SU-DHL-6 (cell line): ENCODE measurements at regions not wholly inside any gene's neighbourhood (a gene's known extent, or its start where the extent isn't known, plus 50 kb on each side); places are given as distances from the start of the nearest gene placed in this dataset.

Source experiments
- EZH2phosphoT487 ChIP-seq: fragments of 200-600 bp; sonication (generic), shearing (Covaris generic); conservative IDR thresholded peaks from 2 replicates; pipeline ENCODE4 v1.6.1; 2018; ENCODE audit warnings: mild to moderate bottlenecking, antibody characterized with exemption, low read length, moderate library complexity, mixed read lengths
- TF ChIP-seq, protein P1 (sequence below): fragments of 200-600 bp; sonication (generic); IDR thresholded peaks from one replicate; pipeline ENCODE4 v1.5.1; 2017; ENCODE audit warnings: antibody characterized with exemption, mild to moderate bottlenecking, low read length, moderate library complexity; ENCODE audit not compliant: insufficient read depth, poor library complexity, severe bottlenecking

GRCh38 chr10:78255214-78255613 is 221.6 kb downstream of the RPS24 start:
- TF ChIP-seq, protein P1, sequence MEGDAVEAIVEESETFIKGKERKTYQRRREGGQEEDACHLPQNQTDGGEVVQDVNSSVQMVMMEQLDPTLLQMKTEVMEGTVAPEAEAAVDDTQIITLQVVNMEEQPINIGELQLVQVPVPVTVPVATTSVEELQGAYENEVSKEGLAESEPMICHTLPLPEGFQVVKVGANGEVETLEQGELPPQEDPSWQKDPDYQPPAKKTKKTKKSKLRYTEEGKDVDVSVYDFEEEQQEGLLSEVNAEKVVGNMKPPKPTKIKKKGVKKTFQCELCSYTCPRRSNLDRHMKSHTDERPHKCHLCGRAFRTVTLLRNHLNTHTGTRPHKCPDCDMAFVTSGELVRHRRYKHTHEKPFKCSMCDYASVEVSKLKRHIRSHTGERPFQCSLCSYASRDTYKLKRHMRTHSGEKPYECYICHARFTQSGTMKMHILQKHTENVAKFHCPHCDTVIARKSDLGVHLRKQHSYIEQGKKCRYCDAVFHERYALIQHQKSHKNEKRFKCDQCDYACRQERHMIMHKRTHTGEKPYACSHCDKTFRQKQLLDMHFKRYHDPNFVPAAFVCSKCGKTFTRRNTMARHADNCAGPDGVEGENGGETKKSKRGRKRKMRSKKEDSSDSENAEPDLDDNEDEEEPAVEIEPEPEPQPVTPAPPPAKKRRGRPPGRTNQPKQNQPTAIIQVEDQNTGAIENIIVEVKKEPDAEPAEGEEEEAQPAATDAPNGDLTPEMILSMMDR = no peak
- no peak for TF ChIP-seq EZH2phosphoT487
